ENCODE measurements at regions not wholly inside any gene's neighbourhood (a gene's known extent, or its start where the extent isn't known, plus 50 kb on each side); places are given as distances from the start of the nearest gene placed in this dataset.

- peak in 6 of 9 donors; percentile 28 to 70 (median 44) for DNase-seq
- peaks cover 47 to 97% (median 91%) of the 10 kb centered on the region in 7 donors for H3K4me1 Mint-ChIP-seq
- H3K9me3 Mint-ChIP-seq: peaks cover 0 to 7% (median 0%) of the 10 kb centered on the region in 11 donors
- Histone ChIP-seq H3K4me3 (ENCODE audit: low read length) (no peak overlapping the region), H3K9me3 (ENCODE audit: control insufficient read depth in 2 of 3, low read length in 3 of 3) (no peaks in the 10 kb centered on the region), H3K27me3 (ENCODE audit: control insufficient read depth in 2 of 2, insufficient read depth in 2 of 2, low read length in 2 of 2) (no peaks in the 10 kb centered on the region), H3K27ac (ENCODE audit: low read depth, low read length) (no peak overlapping the region), H3K4me1 (ENCODE audit: control insufficient read depth in 2 of 2, insufficient read depth in 2 of 2, low read length in 2 of 2) (peaks cover 59 to 62% of the 10 kb centered on the region in 2 donors), H3K36me3 (ENCODE audit: control insufficient read depth in 2 of 3, insufficient read depth in 3 of 3, low read length in 3 of 3) (no peaks in the 10 kb centered on the region)
- CTCF ChIA-PET: interaction anchor here (0.7 kb wide), 1 partner anchor 26 kb away, joined by 3 read pairs; no protein-coding TSS in a partner anchor
- ATAC-seq: peak; percentile 63
- POLR2A ChIA-PET: interaction anchor here (0.7 to 2.6 kb wide), 7 partner anchors 8 to 279 kb away, joined by 3 to 6 read pairs (median 3); no protein-coding TSS in a partner anchor
- H3K36me3 Mint-ChIP-seq: peaks cover 0 to 15% (median 4%) of the 10 kb centered on the region in 5 donors
- H3K4me3 Mint-ChIP-seq: peak overlapping the region in 6 of 10 donors; percentile 15 to 64 (median 35)
- H3K27me3 Mint-ChIP-seq: no peaks in the 10 kb centered on the region
- peak overlapping the region; percentile 58 to 99 (median 93) for H3K27ac Mint-ChIP-seq
- intact Hi-C loops (cut with micrococcal nuclease): loop anchor here in 1 of 2 donors (1.0 to 2.0 kb wide), 3 partner anchors 21 to 77 kb away; no protein-coding TSS in a partner anchor
These were observed 242.0 kb downstream of the ETS1 start for GRCh38 chr11:128345316-128345715.

- CTCF ChIA-PET: interaction anchor here (0.6 kb wide), 1 partner anchor 8 kb away, joined by 3 read pairs; no protein-coding TSS in a partner anchor
- peaks cover 47 to 97% (median 91%) of the 10 kb centered on the region in 7 donors for H3K4me1 Mint-ChIP-seq
- POLR2A ChIA-PET: interaction anchor here (0.9 to 3.4 kb wide), 6 partner anchors 13 to 174 kb away, joined by 3 to 22 read pairs (median 4); no protein-coding TSS in a partner anchor
- no peaks in the 10 kb centered on the region for H3K27me3 Mint-ChIP-seq
- no peaks in the 10 kb centered on the region for H3K9me3 ChIP-seq (ENCODE audit: control insufficient read depth in 2 of 3, low read length in 3 of 3)
- H3K27me3 ChIP-seq (ENCODE audit: control insufficient read depth in 2 of 2, insufficient read depth in 2 of 2, low read length in 2 of 2): no peaks in the 10 kb centered on the region
- peak overlapping the region; percentile 93 for H3K27ac ChIP-seq (ENCODE audit: low read depth, low read length)
- H3K27ac Mint-ChIP-seq: peak overlapping the region; percentile 97 to 99 (median 99)
- peaks cover 50 to 64% of the 10 kb centered on the region in 2 donors for H3K4me1 ChIP-seq (ENCODE audit: control insufficient read depth in 2 of 2, insufficient read depth in 2 of 2, low read length in 2 of 2)
- H3K36me3 ChIP-seq (ENCODE audit: control insufficient read depth in 2 of 3, insufficient read depth in 3 of 3, low read length in 3 of 3): no peaks in the 10 kb centered on the region
- H3K36me3 Mint-ChIP-seq: peaks cover 0 to 17% (median 4%) of the 10 kb centered on the region in 5 donors
- DNase-seq: no peak
- no peak overlapping the region for H3K4me3 ChIP-seq (ENCODE audit: low read length)
- peak overlapping the region in 5 of 10 donors; percentile 5 to 90 (median 38) for H3K4me3 Mint-ChIP-seq
- peaks cover 0 to 7% (median 0%) of the 10 kb centered on the region in 11 donors for H3K9me3 Mint-ChIP-seq
- intact Hi-C loops (cut with micrococcal nuclease): loop anchor here (1.0 to 5.0 kb wide), 7 partner anchors 13 to 307 kb away; no protein-coding TSS in a partner anchor
- no peak for ATAC-seq
These were observed 243.5 kb downstream of the ETS1 start for GRCh38 chr11:128343870-128344269.

- Histone ChIP-seq H3K27me3 (ENCODE audit: control insufficient read depth in 2 of 2, insufficient read depth in 2 of 2, low read length in 2 of 2) (no peaks in the 10 kb centered on the region), H3K4me3 (ENCODE audit: low read length) (no peak overlapping the region), H3K36me3 (ENCODE audit: control insufficient read depth in 2 of 3, insufficient read depth in 3 of 3, low read length in 3 of 3) (no peaks in the 10 kb centered on the region), H3K27ac (ENCODE audit: low read depth, low read length) (peak overlapping the region; percentile 93), H3K4me1 (ENCODE audit: control insufficient read depth in 2 of 2, insufficient read depth in 2 of 2, low read length in 2 of 2) (peaks cover 50 to 64% of the 10 kb centered on the region in 2 donors), H3K9me3 (ENCODE audit: control insufficient read depth in 2 of 3, low read length in 3 of 3) (no peaks in the 10 kb centered on the region)
- peaks cover 0 to 7% (median 0%) of the 10 kb centered on the region in 11 donors for H3K9me3 Mint-ChIP-seq
- no peaks in the 10 kb centered on the region for H3K27me3 Mint-ChIP-seq
- CTCF ChIA-PET: interaction anchor here (1.0 to 1.6 kb wide), 3 partner anchors 9 to 125 kb away, joined by 3 to 5 read pairs (median 4); no protein-coding TSS in a partner anchor
- peaks cover 49 to 99% (median 94%) of the 10 kb centered on the region in 7 donors for H3K4me1 Mint-ChIP-seq
- POLR2A ChIA-PET: interaction anchor here (0.9 to 3.4 kb wide), 14 partner anchors 9 to 385 kb away, joined by 3 to 22 read pairs (median 5); no protein-coding TSS in a partner anchor
- DNase-seq: no peak
- ATAC-seq: no peak
- H3K27ac Mint-ChIP-seq: peak overlapping the region; percentile 97 to 99 (median 99)
- peak overlapping the region; percentile 47 to 90 (median 84) for H3K4me3 Mint-ChIP-seq
- intact Hi-C loops (cut with micrococcal nuclease): loop anchor here (1.0 to 5.0 kb wide), 6 partner anchors 14 to 306 kb away; no protein-coding TSS in a partner anchor
- peaks cover under 1 to 19% (median 4%) of the 10 kb centered on the region in 5 donors for H3K36me3 Mint-ChIP-seq
These were observed 244.2 kb downstream of the ETS1 start for GRCh38 chr11:128343135-128343514.

- DNase-seq (peak in 5 of 9 donors; percentile 46 to 77 (median 63)), ATAC-seq (peak; percentile 54)
- ChIA-PET CTCF (interaction anchor here (0.7 to 1.6 kb wide), 4 partner anchors 10 to 126 kb away, joined by 3 to 5 read pairs (median 4); no protein-coding TSS in a partner anchor), POLR2A (interaction anchor here (0.8 to 3.4 kb wide), 27 partner anchors 9 to 385 kb away, joined by 3 to 22 read pairs (median 6); no protein-coding TSS in a partner anchor)
- H3K4me1 Mint-ChIP-seq: peaks cover 52 to 99% (median 94%) of the 10 kb centered on the region in 7 donors
- peak overlapping the region; percentile 74 to 90 (median 84) for H3K4me3 Mint-ChIP-seq
- no peaks in the 10 kb centered on the region for H3K9me3 ChIP-seq (ENCODE audit: control insufficient read depth in 2 of 3, low read length in 3 of 3)
- H3K27ac Mint-ChIP-seq: peak overlapping the region; percentile 97 to 99 (median 99)
- peaks cover 4 to 24% (median 4%) of the 10 kb centered on the region in 5 donors for H3K36me3 Mint-ChIP-seq
- H3K9me3 Mint-ChIP-seq: peaks cover 0 to 7% (median 0%) of the 10 kb centered on the region in 11 donors
- peak overlapping the region; percentile 93 for H3K27ac ChIP-seq (ENCODE audit: low read depth, low read length)
- no peaks in the 10 kb centered on the region for H3K27me3 ChIP-seq (ENCODE audit: control insufficient read depth in 2 of 2, insufficient read depth in 2 of 2, low read length in 2 of 2)
- peak overlapping the region; percentile 57 for H3K4me3 ChIP-seq (ENCODE audit: low read length)
- H3K36me3 ChIP-seq (ENCODE audit: control insufficient read depth in 2 of 3, insufficient read depth in 3 of 3, low read length in 3 of 3): no peaks in the 10 kb centered on the region
- intact Hi-C loops (cut with micrococcal nuclease): loop anchor here (1.0 to 5.0 kb wide), 8 partner anchors 14 to 305 kb away; no protein-coding TSS in a partner anchor
- no peaks in the 10 kb centered on the region for H3K27me3 Mint-ChIP-seq
- peaks cover 50 to 64% of the 10 kb centered on the region in 2 donors for H3K4me1 ChIP-seq (ENCODE audit: control insufficient read depth in 2 of 2, insufficient read depth in 2 of 2, low read length in 2 of 2)
These were observed 244.7 kb downstream of the ETS1 start for GRCh38 chr11:128342511-128343134.

- Mint-ChIP-seq H3K36me3 (peaks cover 4 to 22% (median 8%) of the 10 kb centered on the region in 5 donors), H3K27ac (peak overlapping the region; percentile 97 to 99 (median 99)), H3K9me3 (peaks cover 0 to 7% (median 0%) of the 10 kb centered on the region in 11 donors), H3K4me1 (peaks cover 48 to 100% (median 97%) of the 10 kb centered on the region in 7 donors), H3K27me3 (no peaks in the 10 kb centered on the region), H3K4me3 (peak overlapping the region; percentile 74 to 90 (median 84))
- Histone ChIP-seq H3K27ac (ENCODE audit: low read depth, low read length) (peak overlapping the region; percentile 93), H3K27me3 (ENCODE audit: control insufficient read depth in 2 of 2, insufficient read depth in 2 of 2, low read length in 2 of 2) (no peaks in the 10 kb centered on the region), H3K9me3 (ENCODE audit: control insufficient read depth in 2 of 3, low read length in 3 of 3) (no peaks in the 10 kb centered on the region), H3K36me3 (ENCODE audit: control insufficient read depth in 2 of 3, insufficient read depth in 3 of 3, low read length in 3 of 3) (no peaks in the 10 kb centered on the region), H3K4me1 (ENCODE audit: control insufficient read depth in 2 of 2, insufficient read depth in 2 of 2, low read length in 2 of 2) (peaks cover 46 to 68% of the 10 kb centered on the region in 2 donors), H3K4me3 (ENCODE audit: low read length) (peak overlapping the region; percentile 57)
- peak in 7 of 9 donors; percentile 71 to 88 (median 83) for DNase-seq
- ATAC-seq: peak; percentile 86
- ChIA-PET POLR2A (interaction anchor here (0.6 to 3.4 kb wide), 34 partner anchors 8 to 386 kb away, joined by 3 to 22 read pairs (median 4); no protein-coding TSS in a partner anchor), CTCF (interaction anchor here (0.7 to 1.6 kb wide), 7 partner anchors 7 to 290 kb away, joined by 3 to 5 read pairs (median 4); no protein-coding TSS in a partner anchor)
- intact Hi-C loops (cut with micrococcal nuclease): loop anchor here (1.0 to 5.0 kb wide), 11 partner anchors 9 to 304 kb away; no protein-coding TSS in a partner anchor
These were observed 245.8 kb downstream of the ETS1 start for GRCh38 chr11:128341280-128342248.

Measured in naive thymus-derived CD4-positive, alpha-beta T cell (primary cell).